T-helper 2 cell (primary cell): ENCODE measurements at regions not wholly inside any gene's neighbourhood (a gene's known extent, or its start where the extent isn't known, plus 50 kb on each side); places are given as distances from the start of the nearest gene placed in this dataset.

Experiments used
- DNase-seq, 5 experiments: peaks; one replicate each; pipeline versions ENCODE4 v3.0.0 to v3.0.0-alpha.2; 2012 to 2022

GRCh38 chr5:27503813-27504212 lies 465.4 kb upstream of the CDH9 start:
- DNase-seq, result no peak

GRCh38 chr5:27502236-27502635 lies 463.9 kb upstream of the CDH9 start:
- no peak for DNase-seq

GRCh38 chr5:27497491-27497890 lies 459.1 kb upstream of the CDH9 start:
- no peak for DNase-seq

- no peak for DNase-seq
These were observed 456.5 kb upstream of the CDH9 start for GRCh38 chr5:27494887-27495286.

GRCh38 chr5:27491746-27492439 lies 453.5 kb upstream of the CDH9 start:
- no peak for DNase-seq

GRCh38 chr5:27491047-27491446 lies 452.7 kb upstream of the CDH9 start:
- DNase-seq, result no peak

- DNase-seq, result no peak
These were observed 451.3 kb upstream of the CDH9 start for GRCh38 chr5:27489701-27490100.

- no peak for DNase-seq
These were observed 444.3 kb upstream of the CDH9 start for GRCh38 chr5:27482663-27483062.

- no peak for DNase-seq
These were observed 441.5 kb upstream of the CDH9 start for GRCh38 chr5:27479859-27480258.

- no peak for DNase-seq
These were observed 439.2 kb upstream of the CDH9 start for GRCh38 chr5:27477550-27477949.

GRCh38 chr5:27476356-27476988 lies 438.1 kb upstream of the CDH9 start:
- DNase-seq, result no peak

GRCh38 chr5:27475063-27475462 lies 436.7 kb upstream of the CDH9 start:
- no peak for DNase-seq

- no peak for DNase-seq
These were observed 436.0 kb upstream of the CDH9 start for GRCh38 chr5:27474395-27474794.

- DNase-seq, result no peak
These were observed 435.6 kb upstream of the CDH9 start for GRCh38 chr5:27474047-27474309.

GRCh38 chr5:27473307-27474046 lies 435.1 kb upstream of the CDH9 start:
- DNase-seq, result no peak

GRCh38 chr5:27472871-27473270 lies 434.5 kb upstream of the CDH9 start:
- DNase-seq, result no peak

GRCh38 chr5:27472000-27472763 lies 433.8 kb upstream of the CDH9 start:
- DNase-seq, result peak in 1 of 5 experiments; percentile 51

- DNase-seq, result no peak
These were observed 428.6 kb upstream of the CDH9 start for GRCh38 chr5:27466959-27467358.

GRCh38 chr5:27465140-27465539 lies 426.8 kb upstream of the CDH9 start:
- DNase-seq, result no peak

- DNase-seq, result no peak
These were observed 425.2 kb upstream of the CDH9 start for GRCh38 chr5:27463446-27464149.

GRCh38 chr5:27462936-27463335 lies 424.6 kb upstream of the CDH9 start:
- DNase-seq, result no peak

GRCh38 chr5:27458287-27458686 lies 419.9 kb upstream of the CDH9 start:
- no peak for DNase-seq

GRCh38 chr5:27451377-27451776 lies 413.0 kb upstream of the CDH9 start:
- DNase-seq, result no peak
